SKM-1 treated with dmso at 0.1 percent for 144 hours (cell line): ENCODE measurements at regions not wholly inside any gene's neighbourhood (a gene's known extent, or its start where the extent isn't known, plus 50 kb on each side); places are given as distances from the start of the nearest gene placed in this dataset.
"Not testable (repeated sequence)": the region's sequence is repeated elsewhere in the genome, so short reads cannot be mapped to it uniquely, and the experiment has no call there.

ENCODE experiments used
- DNase-seq: peaks from one replicate; lab custom pipeline; 2025; ENCODE audit not compliant: unreplicated experiment; lab: John Stamatoyannopoulos, UW

DNA sequence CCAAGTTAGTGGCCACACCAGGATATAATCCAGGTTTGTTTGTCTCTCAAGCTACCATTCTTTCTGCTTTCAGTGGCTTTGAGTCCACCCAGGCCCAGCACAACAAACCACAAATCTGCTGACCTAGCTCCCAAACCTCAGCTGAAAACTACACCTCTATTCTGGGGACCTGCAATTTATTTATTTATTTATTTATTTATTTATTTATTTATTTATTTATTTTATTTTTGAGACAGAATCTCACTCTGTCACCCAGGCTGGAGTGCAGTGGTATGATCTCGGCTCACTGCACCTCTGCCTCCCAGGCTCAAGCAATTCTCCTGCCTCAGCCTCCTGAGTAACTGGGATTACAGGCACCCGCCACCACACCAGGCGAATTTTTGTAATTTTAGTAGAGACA lies 229.9 kb upstream of the BTG1 start:
- not testable (repeated sequence) for DNase-seq

DNA sequence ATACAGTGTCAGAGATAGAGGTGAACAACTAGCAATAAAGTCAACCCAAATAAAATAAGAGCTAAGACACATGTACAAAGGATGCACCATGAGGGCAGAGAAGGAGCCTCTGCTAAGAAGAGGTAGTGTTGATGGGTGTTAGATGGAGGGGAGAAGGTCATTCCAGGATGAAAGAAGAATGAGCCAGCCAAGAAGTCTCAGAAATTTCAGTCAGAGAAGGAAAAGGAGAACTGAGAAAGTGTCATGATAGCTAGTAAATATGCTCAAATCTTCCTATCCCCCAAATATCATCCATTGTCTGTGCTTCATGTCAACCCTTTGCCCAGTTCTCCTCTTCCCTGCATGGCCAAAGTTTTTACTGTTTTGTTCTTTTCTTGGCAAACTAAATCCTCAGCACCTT lies 225.2 kb upstream of the BTG1 start:
- no peak for DNase-seq

DNA sequence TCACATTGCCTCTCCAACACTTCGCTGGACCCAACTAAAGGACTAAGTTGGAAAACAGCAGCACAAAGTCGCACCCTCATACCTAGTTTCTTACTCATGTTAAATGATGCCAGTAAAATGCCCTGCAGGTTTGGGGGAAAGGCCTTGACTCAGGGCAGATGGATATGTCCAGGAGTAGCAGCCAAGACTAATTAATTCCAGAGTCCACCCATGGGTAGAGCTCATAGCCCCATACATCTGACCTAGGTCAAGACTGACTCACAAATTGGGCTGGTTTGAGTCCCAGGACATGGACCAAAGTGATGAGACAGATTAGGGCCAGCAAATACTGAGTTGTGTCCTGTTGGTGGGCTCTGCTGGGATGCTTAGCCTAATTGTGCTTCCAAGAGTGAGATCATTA lies 224.0 kb upstream of the BTG1 start:
- DNase-seq: no peak

DNA sequence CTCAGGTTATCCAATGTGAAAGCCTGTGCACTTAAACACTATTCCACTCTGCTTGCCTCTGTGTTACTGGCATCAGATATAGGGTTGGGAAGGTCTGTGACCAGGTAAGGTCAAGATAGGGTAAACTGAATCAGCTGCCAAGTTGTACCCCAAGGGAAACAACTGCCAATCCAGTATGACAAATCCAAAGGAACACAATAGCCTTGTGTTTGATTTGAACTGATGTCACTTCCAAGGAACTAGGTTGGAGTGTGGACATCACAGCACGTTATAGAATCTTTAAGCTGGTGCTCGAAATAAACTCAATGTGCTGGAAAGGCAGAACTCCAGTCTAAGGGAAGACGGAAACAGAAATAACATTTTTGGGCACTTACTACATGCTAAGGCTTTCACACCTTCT lies 223.4 kb upstream of the BTG1 start:
- no peak for DNase-seq

DNA sequence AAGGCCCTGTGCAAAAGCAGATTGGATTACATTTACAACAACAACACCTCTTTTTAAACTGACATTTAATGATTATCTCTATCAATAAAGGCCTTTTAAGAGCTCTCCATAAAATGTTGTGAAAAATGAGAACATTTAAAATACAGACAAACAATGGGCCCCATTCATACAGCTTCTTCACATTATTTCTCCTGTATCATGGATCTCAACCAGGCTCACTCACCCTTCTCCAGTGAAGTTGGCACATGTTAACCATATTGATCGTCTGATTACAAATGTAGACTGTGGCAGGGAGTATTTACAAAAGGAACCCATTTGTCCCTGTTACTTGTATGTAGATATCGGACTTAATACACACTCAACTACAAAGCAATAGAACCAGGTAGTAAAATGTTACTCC lies 220.2 kb upstream of the BTG1 start:
- no peak for DNase-seq

DNA sequence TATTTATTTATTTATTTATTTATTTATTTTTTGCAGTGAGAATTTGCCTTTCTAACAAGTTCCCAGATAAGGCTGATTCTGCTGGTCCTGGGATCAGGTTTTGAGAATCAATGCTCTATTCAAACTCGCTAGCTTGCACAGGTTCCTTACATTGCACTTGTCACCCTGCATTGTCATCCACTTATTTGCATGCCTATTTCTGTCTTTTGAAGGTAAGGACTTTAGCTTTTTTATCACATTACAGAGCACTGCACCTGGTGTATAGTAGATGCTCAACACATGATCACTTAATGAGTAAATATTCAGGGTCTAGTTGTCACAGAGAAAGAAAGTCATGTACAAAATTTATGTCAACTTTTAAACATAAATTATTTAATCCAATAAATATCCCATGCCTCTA lies 219.7 kb upstream of the BTG1 start:
- DNase-seq: no peak

DNA sequence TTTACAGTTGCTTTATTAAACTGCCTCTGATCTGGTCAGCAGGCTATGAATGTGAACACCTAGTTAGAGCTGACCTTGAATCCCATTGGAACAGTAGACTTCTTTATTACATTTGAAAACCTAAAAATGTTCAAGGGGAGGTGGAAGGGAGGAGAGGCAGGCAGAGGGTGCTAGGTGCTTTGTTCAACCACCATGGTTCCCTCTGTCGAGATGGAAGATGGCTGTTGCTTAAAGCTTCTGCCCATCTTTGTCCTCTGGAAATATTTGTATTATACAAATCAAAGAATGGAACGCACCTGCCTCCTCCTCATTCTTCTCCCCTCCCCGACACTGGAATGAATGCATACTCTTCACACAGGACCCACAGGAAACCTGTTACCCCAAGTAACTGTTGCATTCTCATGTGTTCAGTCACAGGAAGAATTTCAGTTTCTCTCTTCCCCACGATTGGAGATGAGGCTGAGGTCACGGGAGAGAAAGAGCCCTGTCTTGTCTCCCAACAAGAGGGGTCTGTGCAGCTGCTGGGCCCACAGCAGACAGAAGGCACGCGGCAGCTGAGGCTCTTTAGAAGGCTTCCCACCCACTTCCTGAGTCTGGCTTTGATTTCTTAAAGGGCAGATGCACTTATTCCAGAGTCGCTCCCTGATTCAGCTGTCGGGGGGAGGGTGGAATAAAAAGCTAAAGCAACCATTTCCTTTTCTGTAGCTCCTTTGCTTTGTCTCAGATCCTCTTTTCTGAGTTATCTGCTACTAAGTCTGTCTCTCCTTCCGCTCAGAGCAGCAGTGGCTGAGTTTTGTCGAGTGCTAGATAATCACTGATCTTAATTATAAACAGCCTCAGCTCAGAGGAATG lies 217.9 kb upstream of the BTG1 start:
- peak; percentile 5 for DNase-seq

DNA sequence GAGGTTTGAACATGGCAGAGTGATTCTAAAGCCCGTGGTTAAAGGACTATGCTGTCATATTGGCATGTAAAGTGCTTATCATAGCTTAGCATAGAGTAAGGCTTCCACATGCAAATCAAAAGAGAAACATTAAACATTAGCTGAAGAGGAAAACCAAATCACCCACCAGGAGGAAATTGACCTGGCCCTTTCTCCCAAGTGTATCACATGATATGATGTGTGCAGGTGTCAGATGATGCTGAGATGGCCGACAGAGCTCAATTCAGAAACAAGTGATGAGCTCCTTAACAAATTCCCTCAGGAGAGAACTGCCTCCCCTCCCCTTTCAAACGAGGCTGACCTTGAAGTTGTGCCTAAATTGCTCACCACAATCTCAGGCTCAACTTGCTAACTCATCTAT lies 217.1 kb upstream of the BTG1 start:
- no peak for DNase-seq

DNA sequence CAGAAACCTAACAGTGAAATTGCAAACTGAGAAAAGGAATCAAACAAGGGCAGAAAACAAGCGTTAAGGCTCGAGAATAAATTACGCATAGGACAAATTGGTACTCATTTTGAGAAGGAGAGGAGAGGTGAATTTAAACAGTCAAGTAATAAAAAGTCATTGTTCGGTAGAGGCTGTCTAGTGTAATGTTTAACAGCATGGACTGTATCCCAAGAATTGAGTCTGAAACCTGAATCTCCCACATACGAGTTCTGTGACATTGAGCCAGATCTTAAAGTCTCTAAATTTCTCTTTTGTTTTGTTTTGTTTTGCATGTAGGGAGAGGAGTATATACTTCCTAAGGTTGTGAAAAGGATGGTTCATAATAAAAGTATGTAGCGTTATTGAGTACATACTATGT lies 216.5 kb upstream of the BTG1 start:
- DNase-seq: no peak

DNA sequence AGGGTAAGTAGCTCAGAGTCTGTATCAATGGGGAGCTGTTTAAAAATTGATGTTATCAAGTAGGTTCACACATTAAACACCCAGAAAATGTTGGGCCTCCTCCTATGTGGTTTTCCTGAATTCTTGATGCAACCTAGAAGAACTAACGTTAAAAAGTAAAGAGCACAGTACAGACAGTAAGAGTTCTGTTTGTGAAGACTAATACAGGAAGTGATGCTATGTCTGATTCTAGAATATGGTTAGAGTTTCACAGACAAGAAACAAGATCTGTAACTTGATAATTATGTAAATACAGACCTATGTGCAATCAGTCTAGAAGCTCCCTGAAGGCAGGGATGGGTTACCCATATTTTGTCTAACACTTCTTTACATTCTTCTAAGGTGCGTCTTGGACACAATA lies 214.9 kb upstream of the BTG1 start:
- no peak for DNase-seq

DNA sequence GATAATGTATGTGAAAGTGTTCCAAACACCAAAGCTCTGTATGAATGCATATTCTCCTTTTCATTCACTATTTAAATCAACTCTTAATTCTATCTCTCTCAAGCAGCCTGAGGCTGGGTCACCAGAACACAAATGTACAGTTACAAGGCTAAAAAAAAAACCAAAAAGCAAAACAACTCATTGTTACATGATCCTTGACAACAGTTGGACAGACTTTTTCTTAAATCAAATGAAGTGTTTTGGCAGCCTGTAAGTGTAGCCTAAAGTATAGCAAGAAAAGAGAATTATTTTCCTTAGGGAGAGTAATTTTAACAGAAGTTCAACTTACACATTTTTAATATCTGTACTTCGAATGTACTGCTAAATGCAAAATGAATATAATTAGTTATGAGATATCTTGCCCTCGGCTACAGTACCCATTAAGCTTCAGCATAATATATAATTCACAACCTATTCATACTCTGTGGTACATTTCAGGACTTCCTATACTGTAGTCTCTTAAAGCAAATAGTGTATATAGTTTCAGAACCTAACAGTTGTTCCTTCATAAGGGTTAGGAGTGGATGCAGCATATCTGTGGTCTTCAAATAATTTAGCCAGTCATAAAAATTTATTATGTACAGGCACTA lies 214.0 kb upstream of the BTG1 start:
- DNase-seq: no peak

DNA sequence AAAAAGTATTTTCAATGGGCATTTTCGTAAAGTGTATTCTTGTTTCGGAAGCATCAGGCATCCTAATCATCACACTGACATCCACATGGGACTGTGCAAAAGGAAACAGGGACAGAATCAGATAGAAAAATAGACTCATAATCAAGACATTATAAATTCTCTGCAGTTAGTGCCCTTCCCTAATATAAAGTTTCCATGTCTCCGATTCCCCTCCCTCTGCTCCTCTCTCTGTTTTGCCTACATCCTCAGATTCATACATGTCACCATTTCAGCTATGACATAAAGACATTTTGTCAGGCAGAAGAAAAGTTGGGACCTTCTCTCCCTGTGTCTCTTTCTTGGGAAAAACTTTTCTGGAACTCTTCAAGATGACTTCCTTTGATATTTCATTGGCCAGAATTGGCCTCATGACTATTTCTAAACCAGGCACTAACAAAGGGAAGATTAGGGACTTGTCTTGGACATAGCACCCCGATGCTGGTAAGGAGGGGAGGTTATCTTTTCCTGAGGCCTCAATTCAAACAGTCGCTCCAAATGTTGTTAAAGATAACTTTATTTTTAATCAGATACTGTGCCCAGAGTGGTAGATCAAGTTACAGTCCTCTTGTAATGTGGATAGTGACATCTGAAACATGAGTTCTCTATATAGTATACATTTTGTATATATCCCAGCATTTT lies 212.1 kb upstream of the BTG1 start:
- no peak for DNase-seq

DNA sequence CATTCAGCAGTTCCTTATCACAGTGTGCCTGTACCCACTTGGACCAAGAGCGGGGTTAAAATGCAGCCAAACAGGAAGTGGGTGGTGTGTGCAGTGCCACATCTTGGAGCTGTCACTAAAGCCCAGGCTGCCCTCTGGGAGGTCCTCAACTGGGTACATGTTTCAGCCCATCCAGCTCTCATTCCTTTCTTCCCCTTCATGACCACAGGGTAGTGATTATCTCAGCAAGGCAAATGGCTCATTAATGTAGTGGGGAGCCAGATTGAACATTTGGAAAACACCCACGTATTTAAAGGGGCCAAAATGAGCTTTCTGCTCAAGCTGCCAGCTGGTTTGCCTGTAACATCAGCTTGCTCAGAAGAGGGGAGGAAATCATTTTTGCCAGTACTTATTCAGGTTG lies 210.8 kb upstream of the BTG1 start:
- no peak for DNase-seq

DNA sequence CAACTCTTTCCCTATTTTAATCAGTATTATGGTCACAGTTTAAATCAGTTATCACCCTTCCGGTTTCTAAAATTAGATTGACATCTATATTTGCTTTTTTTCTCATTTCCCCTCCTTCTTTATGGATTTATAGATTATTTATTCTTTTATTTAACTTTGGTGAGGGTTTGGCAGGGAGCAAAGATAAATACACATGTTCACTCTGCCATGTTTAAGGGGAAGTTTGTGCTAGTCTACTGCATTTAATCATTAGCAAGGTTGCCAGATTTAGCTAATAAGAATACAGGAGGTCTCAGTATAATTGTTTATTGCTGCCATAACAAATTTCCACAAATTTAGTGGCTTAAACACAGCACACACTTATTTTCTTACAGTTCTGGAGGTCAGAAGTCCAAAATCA lies 204.0 kb upstream of the BTG1 start:
- DNase-seq: no peak

DNA sequence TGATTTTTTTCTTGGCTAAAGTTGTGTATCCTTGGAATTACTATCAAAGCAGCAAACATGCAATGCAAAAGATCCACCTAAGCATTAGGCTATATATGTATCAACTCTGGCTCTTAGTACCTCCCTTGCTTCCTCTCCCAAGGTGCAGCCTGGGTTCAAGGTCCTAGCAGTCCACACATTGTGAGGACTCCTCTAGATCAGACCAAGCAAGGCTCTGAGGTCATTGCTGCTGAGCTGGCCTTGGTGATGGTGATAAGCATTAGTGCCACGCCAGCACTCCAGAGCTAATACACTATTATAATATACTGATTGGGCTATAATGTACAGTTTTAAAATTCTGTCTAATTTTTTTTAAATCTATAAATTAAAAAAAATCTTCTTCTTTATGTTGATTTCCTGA lies 196.9 kb upstream of the BTG1 start:
- DNase-seq: no peak

DNA sequence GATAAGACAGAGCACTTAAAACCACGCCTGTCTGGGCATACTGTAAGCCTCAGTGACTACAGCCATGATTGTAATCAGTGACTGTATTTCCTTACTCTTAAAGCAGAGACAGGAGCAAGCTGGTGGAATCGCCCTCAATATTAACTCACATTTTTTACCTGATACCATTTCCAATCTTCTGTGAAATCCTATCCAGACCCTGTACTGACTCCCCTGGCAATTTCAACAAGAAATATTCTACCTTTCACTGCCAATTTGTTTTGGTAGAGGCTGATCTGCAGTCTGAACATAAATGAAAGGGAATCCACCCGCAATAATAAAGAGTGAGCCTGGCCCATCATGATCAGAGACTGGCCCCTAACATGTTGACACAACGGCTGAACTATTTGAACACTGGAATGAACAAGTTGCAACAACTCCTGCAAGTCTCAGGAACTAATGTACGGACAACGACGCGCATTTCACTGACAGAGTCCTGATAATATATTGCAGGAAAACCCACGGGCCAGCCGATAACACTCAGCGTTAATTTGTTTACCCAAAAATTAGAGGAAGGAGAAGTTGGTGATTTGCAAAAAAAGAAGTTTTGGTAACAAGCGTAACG lies 195.5 kb upstream of the BTG1 start:
- DNase-seq: no peak

DNA sequence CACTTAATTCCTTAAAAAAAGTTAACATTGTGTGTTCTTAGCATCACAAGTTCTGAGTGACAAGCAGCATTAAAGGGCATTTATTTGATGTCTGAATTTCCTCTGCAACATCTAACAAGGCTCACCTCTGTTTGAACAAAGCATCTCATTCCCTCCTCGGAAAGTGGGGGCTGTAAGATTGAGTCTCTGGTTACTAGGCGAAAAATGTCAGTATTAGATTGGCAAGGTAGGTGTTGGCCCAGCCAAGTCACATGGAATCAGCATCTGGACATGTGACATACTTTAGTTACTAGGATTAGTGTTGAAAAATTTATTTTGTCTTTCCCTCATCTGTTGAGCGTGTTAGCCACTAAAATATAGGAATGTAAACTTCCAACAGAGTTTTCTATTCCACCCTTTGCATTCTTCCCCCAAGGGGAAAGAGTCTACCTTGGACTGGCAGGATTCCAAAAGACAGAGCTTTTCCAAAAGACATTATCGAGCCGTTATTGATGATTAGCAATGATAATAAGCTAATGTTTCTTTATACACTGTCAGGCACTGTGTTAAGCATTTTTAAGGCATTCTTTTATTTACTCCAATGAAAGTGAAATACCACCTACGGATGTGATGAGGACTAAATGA lies 194.9 kb upstream of the BTG1 start:
- DNase-seq: no peak

DNA sequence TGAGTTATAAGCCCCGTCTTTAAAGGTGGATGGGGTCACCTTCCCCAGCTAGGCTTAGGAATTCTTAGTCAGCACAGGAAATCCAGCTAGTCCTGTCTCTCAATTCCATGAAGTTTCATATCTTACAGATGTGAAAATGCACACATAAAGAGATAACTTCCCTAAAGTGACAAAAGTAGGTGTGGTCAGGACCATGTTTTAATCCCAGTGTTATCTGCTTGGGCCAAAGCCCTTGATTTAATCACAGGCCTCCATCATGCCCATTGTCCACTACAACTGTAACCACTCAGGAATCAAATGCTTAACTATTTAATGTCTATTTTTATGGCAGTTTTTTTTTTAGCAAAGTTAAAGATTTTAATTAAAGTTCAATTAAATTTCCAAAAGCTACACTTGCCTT lies 194.4 kb upstream of the BTG1 start:
- no peak for DNase-seq

DNA sequence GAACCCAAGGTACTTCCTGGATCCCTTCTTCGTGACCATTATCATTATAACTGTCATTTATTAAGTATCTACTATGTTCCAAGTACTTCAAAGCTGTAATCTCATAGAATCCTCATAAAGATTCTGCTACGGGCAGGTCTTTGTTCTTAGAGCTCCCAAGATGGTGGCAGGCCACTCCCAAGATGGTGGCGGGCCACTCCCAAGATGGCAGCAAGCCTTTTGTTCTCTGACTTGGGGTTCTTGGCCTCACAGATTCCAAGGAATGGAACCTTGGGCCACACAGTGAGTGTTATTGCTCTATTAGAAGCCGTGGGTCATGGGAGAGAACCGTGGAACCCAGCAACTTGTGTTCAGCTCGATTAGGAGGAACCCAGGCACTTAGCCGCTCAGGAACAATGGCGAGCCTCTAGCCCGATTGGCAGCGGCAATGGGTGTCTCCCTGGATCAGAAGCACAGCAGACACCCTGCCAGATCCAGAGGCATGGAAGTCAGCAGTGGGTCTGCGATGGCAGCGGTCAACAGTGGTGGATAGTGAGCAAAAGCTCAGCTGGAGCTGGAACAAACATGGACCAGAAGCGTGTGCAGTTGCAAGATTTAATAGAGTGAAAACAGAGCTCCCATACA lies 193.7 kb upstream of the BTG1 start:
- DNase-seq: no peak

DNA sequence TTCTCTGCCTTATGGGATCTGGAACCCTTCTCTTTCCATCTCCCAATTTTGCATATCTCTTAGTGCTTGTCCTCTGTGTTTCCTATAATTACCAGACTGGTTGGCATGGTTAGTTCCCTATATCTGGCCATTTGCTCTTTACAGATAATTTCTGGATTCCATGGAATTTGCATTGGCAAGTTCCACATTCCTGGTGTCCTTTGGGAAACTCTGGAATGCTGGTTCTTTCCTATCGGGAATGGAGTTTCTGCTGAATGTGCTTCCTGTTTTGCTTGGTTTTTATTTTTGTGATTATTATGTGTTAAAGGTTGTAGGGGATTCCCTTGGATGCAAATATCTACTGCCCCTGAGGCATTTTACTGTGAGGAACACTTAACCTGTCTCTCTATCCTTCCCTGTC lies 193.0 kb upstream of the BTG1 start:
- DNase-seq: no peak

DNA sequence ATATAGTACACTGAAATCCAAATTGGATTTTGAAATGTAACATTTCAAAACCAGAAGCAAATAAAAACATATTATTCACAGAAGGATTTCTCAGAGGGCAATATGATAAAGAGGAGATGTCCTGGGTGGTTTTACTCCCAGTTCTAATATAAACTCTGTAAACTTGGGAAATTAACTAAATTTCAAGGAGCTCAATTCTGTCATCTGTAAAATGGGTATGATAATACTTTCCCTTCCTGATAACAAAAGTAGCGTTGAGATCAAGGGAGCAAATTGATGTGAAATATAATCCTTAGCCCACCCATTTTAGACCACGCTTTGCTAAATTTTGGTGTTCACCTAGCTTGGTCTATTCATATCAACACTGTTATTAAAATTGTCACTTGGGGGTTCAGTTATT lies 192.5 kb upstream of the BTG1 start:
- no peak for DNase-seq
